PC-9 (cell line): ENCODE measurements at regions not wholly inside any gene's neighbourhood (a gene's known extent, or its start where the extent isn't known, plus 50 kb on each side); places are given as distances from the start of the nearest gene placed in this dataset.

ENCODE experiments used
- BruUV-seq: library from RNA; stranded (reverse); fragments of 400-500 nt; replicated peaks from 2 replicates; lab custom pipeline; 2021; lab: Mats Ljungman, UMichigan
- CTCF ChIA-PET: fragments of 300-600 bp; sonication (Branson Sonifier 250); formaldehyde crosslinking; loops from one replicate; lab custom pipeline; 2022; ENCODE audit warnings: antibody characterized with exemption; lab: Charles Lee
- POLR2A ChIA-PET: fragments of 300-600 bp; sonication (Branson Sonifier 250); formaldehyde crosslinking; loops from one replicate; lab custom pipeline; 2022; ENCODE audit warnings: antibody characterized with exemption; ENCODE audit not compliant: unreplicated experiment; lab: Charles Lee
- DNase-seq, 2 experiments: peaks; one replicate each; pipeline versions ENCODE4 v3.0.0 to v3.0.0-alpha.2; 2015 to 2022; ENCODE audit warnings: mixed read lengths in 1 of 2
- H2AFZ ChIP-seq: fragments of 200-600 bp; sonication (generic); 2 replicates; pipeline ENCODE4 v1.8.1; 2017; ENCODE audit warnings: antibody characterized with exemption
- H3F3A ChIP-seq: fragments of 200-600 bp; sonication (generic); 2 replicates; pipeline ENCODE4 v1.8.1; 2017; ENCODE audit warnings: antibody characterized with exemption, mild to moderate bottlenecking, low read depth; ENCODE audit not compliant: insufficient read depth
- H3K27ac ChIP-seq: fragments of 200-600 bp; sonication (generic); 2 replicates; pipeline ENCODE4 v1.6.1; 2016; ENCODE audit warnings: mixed run types
- H3K27me3 ChIP-seq: fragments of 200-600 bp; sonication (generic); 2 replicates; pipeline ENCODE4 v1.6.1; 2016; ENCODE audit warnings: low read depth, mixed run types; ENCODE audit not compliant: insufficient read depth
- H3K36me3 ChIP-seq: fragments of 200-600 bp; sonication (generic); 2 replicates; pipeline ENCODE4 v1.6.1; 2016; ENCODE audit warnings: low read depth, mixed run types
- H3K4me1 ChIP-seq: fragments of 200-600 bp; sonication (generic); replicated peaks from 2 replicates; pipeline ENCODE4 v1.6.1; 2016; ENCODE audit warnings: mixed run types; ENCODE audit not compliant: insufficient read depth
- H3K4me2 ChIP-seq: fragments of 200-600 bp; sonication (generic); 2 replicates; pipeline ENCODE4 v1.6.1; 2017; ENCODE audit warnings: mixed run types
- H3K4me3 ChIP-seq: fragments of 200-600 bp; sonication (generic); 2 replicates; pipeline ENCODE4 v1.6.1; 2016; ENCODE audit warnings: mixed run types
- H3K79me2 ChIP-seq: fragments of 200-600 bp; sonication (generic); 2 replicates; pipeline ENCODE4 v1.6.1; 2017; ENCODE audit warnings: low read depth, mixed run types
- H3K9me2 ChIP-seq: fragments of 200-600 bp; sonication (generic); 2 replicates; pipeline ENCODE4 v1.8.1; 2017; ENCODE audit warnings: mild to moderate bottlenecking; ENCODE audit not compliant: insufficient read depth
- H3K9me3 ChIP-seq: fragments of 200-600 bp; sonication (generic); 2 replicates; pipeline ENCODE4 v1.8.1; 2016; ENCODE audit warnings: low read depth; ENCODE audit not compliant: insufficient read depth
- H4K20me1 ChIP-seq: fragments of 200-600 bp; sonication (generic); 2 replicates; pipeline ENCODE4 v1.8.1; 2017; ENCODE audit not compliant: insufficient read depth
- EZH2 ChIP-seq: fragments of 200-600 bp; sonication (generic); IDR thresholded peaks from 2 replicates; pipeline ENCODE4 v1.8.0; 2017; ENCODE audit warnings: antibody characterized with exemption, low read depth
- intact Hi-C: fragments of 100-400 bp; cut with micrococcal nuclease; formaldehyde crosslinking; loops from one replicate; pipeline ENCODE4 v1.10.0; 2022; ENCODE audit not compliant: unreplicated experiment
- TF ChIP-seq, protein P1 (sequence below): fragments of 200-600 bp; sonication (generic); conservative IDR thresholded peaks from 2 replicates; pipeline ENCODE4 v1.6.1; 2017; ENCODE audit warnings: mixed run types, antibody characterized with exemption, mild to moderate bottlenecking, moderate library complexity

DNA sequence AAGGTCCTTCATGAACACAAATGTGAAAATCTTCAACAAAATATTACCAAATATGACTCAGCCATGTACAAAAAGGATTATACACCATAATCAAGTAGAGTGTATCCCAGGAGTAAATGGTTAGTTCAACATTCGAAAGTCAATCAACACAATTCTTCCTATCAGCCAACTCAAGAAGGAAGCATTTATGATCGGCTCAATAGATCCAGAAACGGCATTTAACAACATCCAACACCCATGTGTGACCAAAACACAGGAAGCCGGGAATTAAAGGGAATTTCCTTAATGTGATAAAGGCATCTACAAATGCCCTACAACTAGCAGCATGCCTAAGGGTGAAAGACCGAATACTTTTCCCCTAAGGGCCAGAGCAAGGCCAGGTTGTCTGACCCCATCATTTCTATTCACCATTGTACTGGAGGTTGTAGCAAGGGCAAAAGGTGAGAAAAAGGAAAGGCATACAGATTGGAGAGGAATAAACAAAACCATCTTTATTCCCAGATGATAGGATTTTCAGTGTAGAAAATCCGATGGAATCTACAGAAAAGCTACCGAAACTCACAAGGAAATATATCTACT lies 69.9 kb upstream of the CLDN5 start:
- no TSS peak for BruUV-seq
- Histone ChIP-seq H3K36me3 (no peaks in the 10 kb centered on the region), H3K4me2 (no peak overlapping the region), H2AFZ (no peak overlapping the region), H3K9me2 (no peaks in the 10 kb centered on the region), H3K79me2 (no peaks in the 10 kb centered on the region), H4K20me1 (no peaks in the 10 kb centered on the region), H3K4me1 (0 out of 2 replicates have a peak, but pooled peaks cover 8% of the 10 kb centered on the region), H3K9me3 (no peaks in the 10 kb centered on the region), H3K27ac (no peak overlapping the region), H3F3A (no peaks in the 10 kb centered on the region), H3K27me3 (no peaks in the 10 kb centered on the region), H3K4me3 (no peak overlapping the region)
- TF ChIP-seq, protein P1, sequence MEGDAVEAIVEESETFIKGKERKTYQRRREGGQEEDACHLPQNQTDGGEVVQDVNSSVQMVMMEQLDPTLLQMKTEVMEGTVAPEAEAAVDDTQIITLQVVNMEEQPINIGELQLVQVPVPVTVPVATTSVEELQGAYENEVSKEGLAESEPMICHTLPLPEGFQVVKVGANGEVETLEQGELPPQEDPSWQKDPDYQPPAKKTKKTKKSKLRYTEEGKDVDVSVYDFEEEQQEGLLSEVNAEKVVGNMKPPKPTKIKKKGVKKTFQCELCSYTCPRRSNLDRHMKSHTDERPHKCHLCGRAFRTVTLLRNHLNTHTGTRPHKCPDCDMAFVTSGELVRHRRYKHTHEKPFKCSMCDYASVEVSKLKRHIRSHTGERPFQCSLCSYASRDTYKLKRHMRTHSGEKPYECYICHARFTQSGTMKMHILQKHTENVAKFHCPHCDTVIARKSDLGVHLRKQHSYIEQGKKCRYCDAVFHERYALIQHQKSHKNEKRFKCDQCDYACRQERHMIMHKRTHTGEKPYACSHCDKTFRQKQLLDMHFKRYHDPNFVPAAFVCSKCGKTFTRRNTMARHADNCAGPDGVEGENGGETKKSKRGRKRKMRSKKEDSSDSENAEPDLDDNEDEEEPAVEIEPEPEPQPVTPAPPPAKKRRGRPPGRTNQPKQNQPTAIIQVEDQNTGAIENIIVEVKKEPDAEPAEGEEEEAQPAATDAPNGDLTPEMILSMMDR = no peak
- TF ChIP-seq EZH2 = no peak
- ChIA-PET CTCF (no interaction called here), POLR2A (no interaction called here)
- intact Hi-C loops = no loop called here
- DNase-seq = no peak

DNA sequence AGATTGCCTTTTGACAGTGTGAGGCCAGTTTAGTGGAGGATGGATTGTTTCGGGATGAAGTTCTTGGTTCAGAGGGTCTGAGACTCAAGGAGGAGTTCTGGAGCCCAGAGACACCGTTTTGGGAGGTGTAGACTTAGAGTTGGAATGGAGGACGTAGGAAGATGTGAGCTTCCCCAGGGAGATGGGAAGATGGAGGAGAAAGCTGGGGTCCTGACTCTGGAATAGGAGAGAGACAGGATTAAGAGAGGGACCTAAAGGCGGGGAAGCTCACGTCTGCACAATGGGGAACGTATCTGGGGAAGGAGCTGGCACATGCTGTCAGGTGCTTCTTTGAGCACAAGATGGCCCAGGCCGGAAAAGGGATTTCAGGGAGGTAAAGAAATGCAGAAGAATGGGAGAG lies 71.3 kb upstream of the CLDN5 start:
- BruUV-seq = no TSS peak
- POLR2A ChIA-PET = no interaction called here
- CTCF ChIA-PET = no interaction called here

DNA sequence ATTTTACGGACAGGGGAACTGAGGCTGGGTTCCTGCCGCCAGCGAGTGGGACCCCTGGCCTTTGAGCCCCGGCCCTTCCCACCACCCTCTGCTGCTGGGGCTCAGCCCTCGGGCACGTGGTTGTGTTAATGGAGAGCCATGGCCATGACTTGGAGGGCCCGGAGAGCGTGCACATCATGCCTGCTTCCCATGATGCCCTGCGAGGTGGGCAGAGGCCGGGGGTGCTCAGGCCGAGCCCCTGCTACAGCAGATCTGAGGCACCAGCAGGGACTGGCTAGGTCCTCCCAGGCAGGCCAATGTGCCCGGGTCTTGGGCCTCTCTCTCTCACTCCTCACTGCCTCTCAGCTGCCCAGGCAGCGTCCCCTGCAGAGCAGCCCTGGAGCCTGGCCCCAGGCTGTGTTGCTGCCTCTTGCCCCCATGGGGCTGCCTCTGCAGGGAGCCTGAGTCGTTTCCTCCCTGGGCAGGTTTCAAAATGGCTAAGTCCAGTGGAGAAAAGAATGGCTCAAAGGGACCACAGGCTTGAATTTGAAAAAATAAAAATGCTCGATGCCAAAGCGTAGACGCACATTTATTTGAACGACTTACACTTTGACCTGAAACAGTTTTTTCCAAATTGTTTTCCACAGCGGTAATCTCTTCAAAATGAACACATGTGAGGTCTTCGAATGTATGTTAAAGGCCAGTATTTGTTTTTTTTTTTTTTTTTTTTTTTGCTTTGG lies 72.6 kb upstream of the CLDN5 start:
- Histone ChIP-seq H3F3A (no peaks in the 10 kb centered on the region), H3K27me3 (no peaks in the 10 kb centered on the region), H3K4me1 (0 out of 2 replicates have a peak, but pooled peaks cover 8% of the 10 kb centered on the region), H4K20me1 (no peaks in the 10 kb centered on the region), H3K4me3 (no peak overlapping the region), H3K9me3 (no peaks in the 10 kb centered on the region), H3K9me2 (no peaks in the 10 kb centered on the region), H3K79me2 (no peaks in the 10 kb centered on the region), H3K36me3 (no peaks in the 10 kb centered on the region), H3K4me2 (no peak overlapping the region), H2AFZ (no peak overlapping the region), H3K27ac (no peak overlapping the region)
- intact Hi-C loops = no loop called here
- DNase-seq = no peak
- ChIA-PET CTCF (no interaction called here), POLR2A (interaction anchor here (0.6 kb wide), 1 partner anchor 315 kb away, joined by 4 read pairs; no protein-coding TSS in a partner anchor)
- TF ChIP-seq, protein P1 = no peak
- no peak for TF ChIP-seq EZH2
- BruUV-seq = no TSS peak

More for the DNA sequence above, 71.3 kb upstream of the CLDN5 start:
- no peak for DNase-seq
- intact Hi-C loops = no loop called here
- H3K9me2 ChIP-seq = no peaks in the 10 kb centered on the region
- no peaks in the 10 kb centered on the region for H3K9me3 ChIP-seq
- no peaks in the 10 kb centered on the region for H3F3A ChIP-seq
- no peak overlapping the region for H3K27ac ChIP-seq
- H3K4me3 ChIP-seq = no peak overlapping the region
- no peaks in the 10 kb centered on the region for H3K27me3 ChIP-seq
- H4K20me1 ChIP-seq = no peaks in the 10 kb centered on the region
- no peaks in the 10 kb centered on the region for H3K79me2 ChIP-seq
- no peak overlapping the region for H2AFZ ChIP-seq
- TF ChIP-seq EZH2 = no peak
- TF ChIP-seq, protein P1 = no peak
- no peak overlapping the region for H3K4me2 ChIP-seq
- no peaks in the 10 kb centered on the region for H3K36me3 ChIP-seq
- 0 out of 2 replicates have a peak, but pooled peaks cover 8% of the 10 kb centered on the region for H3K4me1 ChIP-seq
